GM18505 (cell line): ENCODE measurements at regions not wholly inside any gene's neighbourhood (a gene's known extent, or its start where the extent isn't known, plus 50 kb on each side); places are given as distances from the start of the nearest gene placed in this dataset.

ENCODE experiments used
- ATAC-seq: cut with Tn5 transposase; IDR thresholded peaks from one replicate; pipeline ENCODE4 v1.9.1; 2021; ENCODE audit not compliant: unreplicated experiment
- POLR2A ChIP-seq: IDR thresholded peaks from 4 replicates; pipeline ENCODE4 v1.6.1; 2011; ENCODE audit warnings: borderline replicate concordance; ENCODE audit not compliant: insufficient read depth, insufficient read length; ENCODE audit errors: extremely low read depth

GRCh38 chr4:36872679-36873078 is 371.9 kb upstream of the NWD2 start:
- TF ChIP-seq POLR2A, result no peak
- peak; percentile 75 for ATAC-seq

GRCh38 chr4:36884151-36884550 is 360.4 kb upstream of the NWD2 start:
- no peak for ATAC-seq

GRCh38 chr4:36891971-36892370 is 352.6 kb upstream of the NWD2 start:
- no peak for TF ChIP-seq POLR2A
- ATAC-seq, result no peak

More at GRCh38 chr4:36884151-36884550, 360.4 kb upstream of the NWD2 start:
- TF ChIP-seq POLR2A, result no peak

- ATAC-seq, result no peak
- no peak for TF ChIP-seq POLR2A
Measured at GRCh38 chr4:36900446-36900987, 344.0 kb upstream of the NWD2 start.

GRCh38 chr4:36904823-36905222 is 339.7 kb upstream of the NWD2 start:
- TF ChIP-seq POLR2A, result no peak
- ATAC-seq, result no peak

- TF ChIP-seq POLR2A, result no peak
- ATAC-seq, result no peak
Measured at GRCh38 chr4:36914106-36914505, 330.4 kb upstream of the NWD2 start.

GRCh38 chr4:36915717-36916116 is 328.8 kb upstream of the NWD2 start:
- no peak for TF ChIP-seq POLR2A
- no peak for ATAC-seq

GRCh38 chr4:36917413-36917812 is 327.1 kb upstream of the NWD2 start:
- TF ChIP-seq POLR2A, result no peak
- ATAC-seq, result no peak

- TF ChIP-seq POLR2A, result no peak
- no peak for ATAC-seq
Measured at GRCh38 chr4:36919721-36920120, 324.8 kb upstream of the NWD2 start.

GRCh38 chr4:36921476-36922216 is 322.9 kb upstream of the NWD2 start:
- ATAC-seq, result no peak
- TF ChIP-seq POLR2A, result no peak

GRCh38 chr4:36930562-36931111 is 313.9 kb upstream of the NWD2 start:
- ATAC-seq, result no peak
- no peak for TF ChIP-seq POLR2A

- no peak for ATAC-seq
- TF ChIP-seq POLR2A, result no peak
Measured at GRCh38 chr4:36944232-36944631, 300.3 kb upstream of the NWD2 start.

GRCh38 chr4:36961420-36961819 is 283.1 kb upstream of the NWD2 start:
- ATAC-seq, result no peak

More at GRCh38 chr4:36961420-36961819, 283.1 kb upstream of the NWD2 start:
- no peak for TF ChIP-seq POLR2A
